Amniotic stem cell (primary cell): ENCODE measurements at regions not wholly inside any gene's neighbourhood (a gene's known extent, or its start where the extent isn't known, plus 50 kb on each side); places are given as distances from the start of the nearest gene placed in this dataset.

ENCODE experiments used
- DNase-seq: peaks from one replicate; lab custom pipeline; 2025; lab: John Stamatoyannopoulos, UW

DNA sequence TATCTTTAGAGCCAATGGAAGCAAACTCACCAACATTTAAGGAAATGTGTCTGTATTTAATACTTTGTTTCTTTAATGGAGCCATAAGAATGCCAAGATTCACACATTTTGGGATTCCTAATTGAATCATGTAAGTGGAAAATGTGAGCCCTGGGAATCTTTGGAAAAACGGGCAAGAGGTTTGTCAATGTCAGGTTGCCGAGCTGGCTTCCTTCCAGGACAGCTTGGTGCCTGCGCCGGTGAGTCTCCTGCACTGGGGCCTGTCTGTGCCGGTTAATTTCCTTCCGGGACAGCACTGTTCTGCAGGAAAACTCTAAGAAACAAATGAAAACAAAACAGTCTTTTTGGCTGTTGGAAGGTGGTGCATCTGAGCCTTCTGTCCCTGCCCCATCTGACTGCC lies 210.6 kb downstream of the HAPSTR1 start:
- no peak for DNase-seq

GRCh38 chr16:9306753-9307152 lies 215.3 kb downstream of the HAPSTR1 start:
- DNase-seq = no peak

DNA sequence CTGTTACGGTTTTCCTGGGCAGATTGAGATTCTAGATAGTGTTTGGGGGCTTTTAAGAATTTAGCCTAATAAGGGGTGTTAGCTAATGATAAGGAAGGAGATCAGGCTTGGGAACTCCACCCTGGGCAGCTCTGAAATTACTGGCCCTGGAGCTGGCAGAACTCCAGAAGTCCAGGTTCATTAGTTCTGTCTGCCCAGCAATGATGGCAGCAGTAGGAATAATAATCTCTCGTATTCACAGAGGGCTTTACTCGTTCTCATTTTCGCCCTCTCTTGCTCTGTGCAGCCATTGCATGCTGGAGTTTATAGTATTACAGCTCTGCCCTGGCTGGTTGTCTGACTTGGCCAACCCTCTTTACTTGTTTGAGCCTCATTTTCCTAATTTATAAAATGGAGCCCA lies 216.0 kb downstream of the HAPSTR1 start:
- no peak for DNase-seq

- DNase-seq = no peak
Observed at GRCh38 chr16:9308356-9308801, 216.9 kb downstream of the HAPSTR1 start.

GRCh38 chr16:9308850-9309249 lies 217.4 kb downstream of the HAPSTR1 start:
- no peak for DNase-seq

- DNase-seq = no peak
Observed at GRCh38 chr16:9309844-9310243, 218.4 kb downstream of the HAPSTR1 start.

DNA sequence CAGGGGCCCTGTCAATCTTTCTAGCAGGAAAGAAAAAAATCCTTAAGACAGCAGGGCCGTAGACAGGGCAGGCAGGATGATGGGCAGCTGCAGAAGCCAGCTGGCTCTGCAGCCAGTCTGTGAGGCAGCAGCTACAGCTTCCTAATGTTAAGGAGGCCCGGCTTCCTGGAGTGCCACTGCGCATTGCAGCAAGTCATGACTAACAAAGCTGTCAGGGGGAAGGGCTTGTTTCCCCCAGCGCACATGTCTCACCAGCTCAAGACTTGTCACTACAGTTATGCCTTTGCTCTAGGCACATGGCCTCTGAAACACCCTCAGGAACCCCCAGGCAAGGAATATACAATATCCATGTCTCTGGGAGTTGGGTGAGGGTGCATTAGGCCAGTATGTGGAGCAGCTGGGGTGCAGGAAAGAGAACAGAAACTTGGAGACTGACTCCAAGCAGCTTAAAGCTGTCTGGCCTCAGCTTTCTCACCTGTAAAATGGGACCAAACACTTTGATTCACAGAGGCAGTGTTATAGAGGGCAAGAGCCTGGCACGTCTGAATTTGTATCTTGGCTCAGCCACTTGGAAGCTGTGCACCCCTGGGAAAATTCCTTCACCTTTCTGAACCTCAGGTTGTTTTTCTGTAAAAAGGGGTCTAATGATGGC lies 220.0 kb downstream of the HAPSTR1 start:
- DNase-seq = no peak

DNA sequence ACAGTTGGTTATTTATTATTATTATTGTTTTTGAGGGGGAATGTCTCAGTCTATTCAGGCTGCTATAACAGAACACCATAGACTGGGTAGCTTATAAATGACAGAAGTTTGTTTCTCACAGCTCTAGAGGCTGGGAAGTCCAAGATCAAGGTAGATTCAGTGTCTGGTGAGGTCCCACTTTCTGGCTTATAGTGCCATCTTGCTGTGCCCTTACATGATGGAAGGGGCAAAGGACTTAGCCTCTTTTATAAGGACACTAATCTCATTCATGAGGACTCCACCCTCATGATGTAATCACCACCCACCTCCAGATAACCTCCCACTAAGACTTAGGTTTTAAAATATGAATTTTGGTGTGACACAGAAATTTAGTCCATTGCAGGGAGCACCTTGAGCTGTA lies 224.6 kb downstream of the HAPSTR1 start:
- DNase-seq = no peak

GRCh38 chr16:9316615-9317014 lies 225.2 kb downstream of the HAPSTR1 start:
- DNase-seq = no peak

GRCh38 chr16:9318764-9319163 lies 227.3 kb downstream of the HAPSTR1 start:
- no peak for DNase-seq

GRCh38 chr16:9322769-9323168 lies 231.3 kb downstream of the HAPSTR1 start:
- no peak for DNase-seq

GRCh38 chr16:9323170-9323569 lies 231.7 kb downstream of the HAPSTR1 start:
- no peak for DNase-seq

DNA sequence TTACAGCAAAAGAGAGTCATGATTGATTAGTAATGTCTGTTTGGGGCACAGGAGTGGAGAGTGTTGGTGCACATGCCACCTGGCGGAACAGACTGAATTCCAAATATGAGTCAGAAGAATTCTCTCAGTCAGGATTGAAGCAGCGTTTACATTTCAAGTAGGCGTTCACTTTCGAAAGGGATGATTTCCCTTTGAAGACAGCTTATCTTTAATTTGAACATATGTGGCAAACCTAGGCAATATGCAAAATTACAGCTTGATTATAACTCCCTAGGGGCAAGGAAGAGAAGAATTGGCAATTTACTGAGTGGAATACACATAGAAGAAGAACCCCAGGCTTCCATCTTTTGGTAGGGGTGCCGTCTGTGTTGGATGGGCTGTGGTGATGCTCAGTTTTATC lies 235.8 kb downstream of the HAPSTR1 start:
- DNase-seq = no peak

DNA sequence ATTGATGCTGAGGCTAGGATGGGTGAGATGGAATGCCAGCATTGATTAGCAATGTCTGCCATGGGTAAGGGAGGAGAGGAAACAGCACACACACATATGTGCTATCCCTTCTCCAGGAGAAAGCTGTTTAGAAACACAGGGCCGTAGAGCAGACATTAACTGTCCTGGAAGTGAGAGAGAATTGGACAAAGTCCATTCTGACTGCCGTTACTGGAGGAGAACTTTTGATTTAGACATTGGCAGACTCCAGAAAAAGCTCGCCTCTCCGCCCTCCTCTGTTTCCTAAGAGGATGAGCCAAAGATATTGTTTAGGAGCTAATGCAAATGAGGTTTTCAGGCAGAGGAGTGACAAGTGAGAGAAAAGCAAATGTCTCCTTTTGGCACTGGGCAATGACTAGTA lies 237.0 kb downstream of the HAPSTR1 start:
- DNase-seq = no peak

- DNase-seq = no peak
Observed at GRCh38 chr16:9330095-9330494, 238.7 kb downstream of the HAPSTR1 start.

DNA sequence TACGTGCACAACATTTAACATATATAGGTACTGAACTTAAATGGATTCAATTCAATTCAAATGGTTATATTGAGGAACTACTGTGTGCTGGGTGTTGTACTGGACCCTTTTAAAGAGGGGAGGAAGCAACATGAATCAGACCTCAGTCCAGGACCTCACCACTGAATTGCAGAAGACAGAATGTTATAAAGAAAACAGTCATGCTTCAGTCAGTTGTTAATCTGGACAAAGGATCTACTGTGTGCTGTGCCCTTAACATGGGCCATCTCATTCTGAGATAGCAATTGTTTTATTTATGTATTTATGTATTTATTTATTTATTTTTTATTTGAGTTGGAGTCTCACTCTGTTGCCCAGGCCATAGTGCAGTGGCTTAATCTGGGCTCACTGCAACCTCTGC lies 240.1 kb downstream of the HAPSTR1 start:
- no peak for DNase-seq

DNA sequence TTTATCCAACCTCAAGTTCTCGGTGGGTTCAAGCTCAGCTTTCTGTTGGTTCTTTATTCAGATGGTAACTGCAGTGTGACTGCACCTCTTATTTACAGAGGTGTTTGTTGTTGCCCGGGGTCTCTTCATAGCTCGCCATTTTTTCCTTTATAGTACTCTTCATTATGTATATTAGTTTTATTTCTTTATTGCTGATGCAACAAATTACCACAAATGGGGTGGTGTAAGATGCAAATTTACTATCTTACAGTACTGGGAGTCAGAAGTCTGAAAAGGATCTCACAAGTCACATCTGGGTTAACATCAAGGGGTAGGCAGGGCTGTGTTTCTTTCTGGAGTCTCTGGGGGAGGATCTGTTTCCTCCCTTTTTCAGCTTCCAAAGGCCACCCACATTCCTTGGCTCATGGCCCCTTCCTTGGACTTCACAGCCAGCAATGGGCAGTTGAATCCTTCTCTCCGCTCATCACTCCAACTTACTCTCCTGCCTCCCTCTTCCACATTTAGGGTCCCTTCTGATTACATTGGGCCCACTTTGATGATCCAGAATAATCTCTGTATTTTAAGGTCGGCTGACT lies 241.2 kb downstream of the HAPSTR1 start:
- DNase-seq = no peak

GRCh38 chr16:9333469-9333868 lies 242.0 kb downstream of the HAPSTR1 start:
- no peak for DNase-seq

GRCh38 chr16:9334103-9334502 lies 242.7 kb downstream of the HAPSTR1 start:
- DNase-seq = no peak

DNA sequence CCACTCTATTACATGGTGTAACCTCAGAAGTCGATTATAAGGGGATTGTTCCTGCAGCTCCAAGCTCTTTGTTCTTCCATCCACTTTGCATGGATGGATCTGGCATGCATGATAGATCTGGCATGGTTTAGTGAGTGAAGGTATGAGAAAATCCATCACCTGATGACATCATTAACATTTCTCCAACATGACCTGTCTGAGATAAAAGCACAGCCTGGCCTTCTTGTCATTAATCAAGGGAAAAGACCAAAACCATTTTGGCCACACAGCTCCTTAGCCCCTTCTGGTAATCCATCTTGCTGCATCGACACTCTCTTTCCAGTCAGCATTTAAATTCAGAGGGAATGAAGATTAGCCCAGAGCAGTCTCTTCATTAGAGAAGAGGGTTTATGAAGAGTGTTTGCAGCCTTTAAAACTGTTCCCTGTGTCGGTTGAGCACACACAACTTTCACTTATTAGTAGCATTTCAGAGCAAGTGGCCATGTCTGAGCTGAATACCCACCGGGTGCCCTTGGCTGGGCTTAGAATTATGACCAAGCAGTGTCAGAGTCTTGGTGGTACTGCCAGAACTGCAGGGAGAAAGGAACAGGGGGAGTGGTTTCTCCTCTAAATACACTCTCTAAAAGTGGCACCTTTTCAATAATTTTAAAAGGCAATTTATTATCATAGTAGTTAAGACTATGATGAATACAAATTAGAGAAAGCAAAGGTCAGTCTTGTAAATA lies 246.0 kb downstream of the HAPSTR1 start:
- no peak for DNase-seq

DNA sequence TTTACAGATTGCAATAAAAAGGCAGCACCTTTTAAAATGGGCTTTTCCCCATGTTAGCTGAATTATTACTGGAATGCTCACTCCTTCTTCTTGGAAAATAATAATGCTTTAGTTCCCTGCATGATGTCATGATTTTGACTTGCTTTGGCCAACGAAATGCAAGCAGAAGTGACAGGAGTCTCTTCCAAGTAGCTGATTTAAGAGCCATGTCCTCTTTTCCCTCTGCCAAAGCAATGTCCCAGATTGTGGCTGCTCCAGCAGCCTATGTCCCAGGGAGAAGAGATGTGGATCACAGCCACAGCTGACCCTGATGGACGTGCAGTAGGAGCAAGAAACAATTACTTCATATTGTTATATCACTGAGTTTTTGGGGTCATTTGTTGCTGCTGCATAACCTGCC lies 246.6 kb downstream of the HAPSTR1 start:
- no peak for DNase-seq

DNA sequence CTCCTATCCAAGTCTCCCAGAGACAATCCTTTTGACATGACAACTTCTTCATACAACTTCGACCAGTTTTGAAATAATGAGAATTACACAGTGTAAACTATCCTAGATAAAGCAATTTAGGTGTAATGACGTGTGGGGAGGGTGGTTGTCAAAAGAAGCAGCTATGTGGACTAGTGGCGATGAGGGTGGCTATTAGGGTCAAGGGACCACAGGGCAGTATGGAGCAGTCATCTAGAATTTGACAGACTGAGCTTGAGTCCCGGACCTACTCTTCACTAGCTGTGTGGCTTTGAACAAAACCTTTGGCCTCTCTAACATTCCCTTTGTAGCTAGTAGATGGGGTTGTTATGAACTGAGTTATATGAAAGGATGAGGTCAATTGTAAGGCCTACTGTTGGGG lies 247.1 kb downstream of the HAPSTR1 start:
- no peak for DNase-seq

DNA sequence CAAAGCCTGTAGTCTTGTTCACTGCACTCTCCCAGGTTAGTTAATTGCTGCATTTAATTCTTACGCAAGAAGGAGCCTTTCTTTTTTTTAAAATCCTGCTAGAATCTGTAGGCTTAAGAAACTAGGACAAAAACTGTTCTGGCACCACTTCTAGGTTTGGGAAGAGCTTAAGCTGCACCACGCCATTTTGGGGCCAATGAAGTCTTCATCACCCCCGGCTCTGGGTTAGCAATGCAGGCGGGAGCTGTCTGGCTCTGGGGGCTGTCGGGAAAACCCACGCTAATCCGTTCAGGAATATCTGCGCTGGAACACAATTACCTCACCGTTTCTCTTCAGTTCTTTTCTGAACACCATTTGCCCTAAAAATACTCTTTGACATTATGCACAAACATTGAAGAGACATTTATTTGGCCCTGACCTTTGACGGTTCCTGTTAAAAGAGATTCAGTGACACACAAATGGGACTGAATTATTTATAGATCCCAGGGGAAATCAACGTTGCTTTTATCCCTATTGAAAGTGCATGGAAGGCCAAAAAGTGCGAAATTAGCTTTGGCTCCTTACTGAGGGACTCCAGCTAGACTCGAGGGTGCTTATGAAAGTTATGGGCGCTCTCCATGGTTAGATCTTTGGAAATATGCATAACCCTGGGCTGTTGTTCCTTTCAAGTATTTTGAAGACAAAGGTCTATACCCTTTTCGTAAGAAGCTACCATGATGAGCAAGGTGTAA lies 249.2 kb downstream of the HAPSTR1 start:
- DNase-seq = no peak
